NCI-H146 (cell line): ENCODE measurements at regions not wholly inside any gene's neighbourhood (a gene's known extent, or its start where the extent isn't known, plus 50 kb on each side); places are given as distances from the start of the nearest gene placed in this dataset.

Source experiments
- DNase-seq: peaks from one replicate; lab custom pipeline; 2025; lab: John Stamatoyannopoulos, UW

- no peak for DNase-seq
Observed at GRCh38 chr13:40302351-40302750, 364.1 kb downstream of the FOXO1 start.

- DNase-seq: no peak
Observed at GRCh38 chr13:40304391-40304790, 362.1 kb downstream of the FOXO1 start.

GRCh38 chr13:40306817-40307216, 359.6 kb downstream of the FOXO1 start:
- DNase-seq: no peak

- no peak for DNase-seq
Observed at GRCh38 chr13:40309881-40310280, 356.6 kb downstream of the FOXO1 start.

GRCh38 chr13:40311356-40312101, 354.9 kb downstream of the FOXO1 start:
- no peak for DNase-seq

- DNase-seq: no peak
Observed at GRCh38 chr13:40313269-40314200, 352.9 kb downstream of the FOXO1 start.

- DNase-seq: no peak
Observed at GRCh38 chr13:40315416-40316064, 350.9 kb downstream of the FOXO1 start.

- no peak for DNase-seq
Observed at GRCh38 chr13:40316301-40316700, 350.1 kb downstream of the FOXO1 start.

GRCh38 chr13:40317980-40318327, 348.5 kb downstream of the FOXO1 start:
- DNase-seq: no peak

- no peak for DNase-seq
Observed at GRCh38 chr13:40318366-40318765, 348.1 kb downstream of the FOXO1 start.

GRCh38 chr13:40319699-40320579, 346.5 kb downstream of the FOXO1 start:
- no peak for DNase-seq

- no peak for DNase-seq
Observed at GRCh38 chr13:40328091-40328490, 338.4 kb downstream of the FOXO1 start.

- DNase-seq: no peak
Observed at GRCh38 chr13:40329781-40330485, 336.5 kb downstream of the FOXO1 start.

GRCh38 chr13:40330950-40331349, 335.5 kb downstream of the FOXO1 start:
- no peak for DNase-seq

GRCh38 chr13:40331802-40332201, 334.6 kb downstream of the FOXO1 start:
- no peak for DNase-seq

- DNase-seq: no peak
Observed at GRCh38 chr13:40333226-40333625, 333.2 kb downstream of the FOXO1 start.

- DNase-seq: no peak
Observed at GRCh38 chr13:40334031-40334430, 332.4 kb downstream of the FOXO1 start.

GRCh38 chr13:40334616-40335015, 331.8 kb downstream of the FOXO1 start:
- DNase-seq: no peak

GRCh38 chr13:40336228-40337221, 329.9 kb downstream of the FOXO1 start:
- DNase-seq: no peak

GRCh38 chr13:40337651-40338050, 328.8 kb downstream of the FOXO1 start:
- no peak for DNase-seq
